Activated naive CD8-positive, alpha-beta T cell treated with anti-CD3 and anti-CD28 coated beads, Interleukin-2, amount 50 U/mL, for 24 hours (primary cell): ENCODE measurements at regions not wholly inside any gene's neighbourhood (a gene's known extent, or its start where the extent isn't known, plus 50 kb on each side); places are given as distances from the start of the nearest gene placed in this dataset.
"Not testable (repeated sequence)": the region's sequence is repeated elsewhere in the genome, so short reads cannot be mapped to it uniquely, and the experiment has no call there.

Experiments
- ATAC-seq: fragments of 150-1000 bp; cut with Tn5 transposase; one replicate; pipeline ENCODE4 v1.10.0; 2021
- DNase-seq: peaks from one replicate; pipeline ENCODE4 v3.0.0; 2021
- H3K27ac Mint-ChIP-seq: one replicate; pipeline ENCODE4 v1.8.0; 2021; ENCODE audit warnings: mild to moderate bottlenecking, mixed read lengths
- H3K27me3 Mint-ChIP-seq: one replicate; pipeline ENCODE4 v1.8.0; 2021; ENCODE audit warnings: mixed read lengths
- H3K36me3 Mint-ChIP-seq: one replicate; pipeline ENCODE4 v1.8.0; 2021; ENCODE audit warnings: low read depth, mixed read lengths
- H3K4me1 Mint-ChIP-seq: one replicate; pipeline ENCODE4 v1.8.0; 2021; ENCODE audit warnings: mixed read lengths
- H3K4me3 Mint-ChIP-seq: one replicate; pipeline ENCODE4 v1.8.0; 2021; ENCODE audit warnings: mild to moderate bottlenecking, moderate library complexity, mixed read lengths
- H3K9me3 Mint-ChIP-seq: one replicate; pipeline ENCODE4 v1.8.0; 2021; ENCODE audit warnings: mixed read lengths

DNA sequence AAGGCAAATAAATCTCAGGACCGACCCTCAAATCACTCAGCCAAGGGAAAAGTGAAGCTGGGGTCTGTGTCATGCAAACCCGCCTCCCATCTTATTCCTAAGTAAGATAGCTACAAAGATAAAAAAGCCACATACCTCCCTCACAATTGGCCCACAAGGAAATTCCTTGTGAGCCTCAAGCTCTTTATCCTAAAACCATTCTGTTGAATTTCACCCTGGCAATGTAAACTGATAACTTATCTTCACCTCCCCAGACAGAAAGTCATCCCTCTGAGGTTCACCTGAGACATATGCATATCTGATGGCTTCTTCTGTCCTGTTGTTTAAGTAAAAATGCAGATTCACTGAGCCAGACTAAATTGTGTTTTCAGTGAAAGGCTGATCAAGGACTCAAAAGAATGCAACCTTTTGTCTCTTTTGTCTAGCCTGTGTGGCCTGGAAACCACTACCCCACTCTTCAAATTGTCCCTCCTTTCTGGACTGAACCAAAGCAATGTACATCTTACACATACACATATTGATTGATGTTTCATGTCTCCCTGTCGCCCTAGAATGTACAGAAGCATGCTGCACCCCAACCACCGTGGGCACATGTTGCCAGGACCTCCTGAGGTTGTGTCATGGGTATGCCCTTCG, 91.3 kb downstream of the MFAP3L start:
- ATAC-seq (no peak), DNase-seq (no peak)
- no peaks in the 10 kb centered on the region for H3K27me3 Mint-ChIP-seq
- no peak overlapping the region for H3K27ac Mint-ChIP-seq
- no peaks in the 10 kb centered on the region for H3K4me1 Mint-ChIP-seq
- no peaks in the 10 kb centered on the region for H3K36me3 Mint-ChIP-seq
- H3K4me3 Mint-ChIP-seq, result no peak overlapping the region
- H3K9me3 Mint-ChIP-seq, result no peaks in the 10 kb centered on the region

DNA sequence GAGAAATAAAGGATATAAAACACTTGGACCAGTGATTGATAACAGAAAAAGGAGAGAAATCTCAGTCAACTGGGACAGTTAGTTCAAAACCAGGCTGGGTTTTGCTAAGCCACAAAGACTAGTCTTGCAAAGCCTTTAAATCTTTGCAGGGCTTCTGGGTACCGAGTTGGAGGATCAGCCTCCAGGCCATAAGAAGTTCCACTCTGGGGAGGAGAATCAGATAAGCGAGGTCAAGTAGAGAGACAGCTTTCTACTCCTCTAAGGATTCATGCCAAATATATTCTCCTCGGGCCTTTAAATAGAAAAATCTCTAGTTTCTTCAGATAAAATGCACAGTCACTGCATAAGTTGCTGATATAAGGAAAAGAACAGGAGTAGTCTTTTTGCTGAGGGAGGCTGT, 92.7 kb downstream of the MFAP3L start:
- Mint-ChIP-seq H3K27me3 (peaks cover 4% of the 10 kb centered on the region), H3K36me3 (no peaks in the 10 kb centered on the region), H3K4me1 (no peaks in the 10 kb centered on the region), H3K9me3 (no peaks in the 10 kb centered on the region), H3K4me3 (no peak overlapping the region), H3K27ac (no peak overlapping the region)
- no peak for DNase-seq
- no peak for ATAC-seq

DNA sequence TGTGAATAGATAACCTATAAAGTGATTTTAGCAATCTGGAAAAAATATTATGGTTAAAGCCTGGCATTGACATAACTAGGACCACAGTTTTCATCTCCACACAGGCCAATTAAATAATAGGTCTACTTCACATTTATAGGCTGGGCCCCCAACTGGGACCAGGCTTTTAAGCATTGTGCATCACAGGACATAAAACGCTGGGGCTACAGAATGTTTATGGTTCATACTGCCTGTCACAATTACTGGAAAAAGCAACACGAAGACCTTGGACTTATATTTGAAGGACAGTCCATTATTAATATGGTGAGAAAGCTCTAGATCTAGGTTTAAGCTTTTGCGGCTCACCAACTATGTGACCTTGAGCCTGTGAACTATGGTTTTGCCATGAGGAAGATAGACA, 94.2 kb downstream of the MFAP3L start:
- no peak for DNase-seq
- Mint-ChIP-seq H3K4me1 (no peaks in the 10 kb centered on the region), H3K36me3 (no peaks in the 10 kb centered on the region), H3K9me3 (no peaks in the 10 kb centered on the region), H3K4me3 (no peak overlapping the region), H3K27me3 (peaks cover 4% of the 10 kb centered on the region), H3K27ac (no peak overlapping the region)
- ATAC-seq, result no peak

DNA sequence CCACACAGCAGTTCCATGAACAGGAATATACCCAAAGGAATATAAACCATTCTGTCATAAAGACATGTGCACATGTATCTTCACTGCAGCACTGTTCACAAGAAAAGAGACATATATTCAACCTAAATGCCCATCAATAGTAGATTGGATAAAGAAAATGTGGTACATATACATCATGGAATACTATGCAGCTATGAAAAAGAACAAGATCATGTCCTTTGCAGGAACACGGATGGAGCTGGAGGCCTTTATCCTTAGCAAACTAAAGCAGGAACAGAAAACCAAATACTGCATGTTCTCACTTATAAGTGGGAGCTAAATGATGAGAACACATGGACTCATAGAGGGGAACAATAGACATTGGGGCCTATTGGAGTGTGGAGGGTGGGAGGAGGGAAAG, 95.4 kb downstream of the MFAP3L start:
- not testable (repeated sequence) for ATAC-seq, H3K27me3 Mint-ChIP-seq, H3K27ac Mint-ChIP-seq, H3K4me1 Mint-ChIP-seq, H3K9me3 Mint-ChIP-seq, H3K36me3 Mint-ChIP-seq, H3K4me3 Mint-ChIP-seq, DNase-seq

DNA sequence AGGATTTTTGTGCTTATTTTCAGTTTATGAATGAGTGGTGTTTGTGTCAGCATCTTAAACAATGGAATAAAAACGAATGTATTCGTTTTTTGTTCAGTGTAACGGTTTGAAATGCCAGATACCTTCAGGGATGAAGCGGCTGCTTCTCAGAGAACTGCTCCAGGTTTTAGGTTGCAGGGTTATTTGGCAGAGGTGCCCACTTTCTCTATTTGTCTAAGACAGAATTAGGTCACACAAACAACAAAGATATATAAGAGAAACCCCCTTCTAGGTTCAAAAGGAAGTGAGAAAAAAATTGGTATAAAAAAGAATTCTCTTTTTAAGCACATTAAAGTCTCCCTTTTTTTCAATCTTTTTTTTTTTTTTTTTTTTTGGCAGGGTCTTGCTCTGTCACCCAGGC, 98.9 kb downstream of the MFAP3L start:
- no peaks in the 10 kb centered on the region for H3K4me1 Mint-ChIP-seq
- no peak for ATAC-seq
- no peaks in the 10 kb centered on the region for H3K9me3 Mint-ChIP-seq
- no peak overlapping the region for H3K4me3 Mint-ChIP-seq
- no peaks in the 10 kb centered on the region for H3K36me3 Mint-ChIP-seq
- no peak for DNase-seq
- H3K27ac Mint-ChIP-seq, result no peak overlapping the region
- H3K27me3 Mint-ChIP-seq, result peaks cover 4% of the 10 kb centered on the region

DNA sequence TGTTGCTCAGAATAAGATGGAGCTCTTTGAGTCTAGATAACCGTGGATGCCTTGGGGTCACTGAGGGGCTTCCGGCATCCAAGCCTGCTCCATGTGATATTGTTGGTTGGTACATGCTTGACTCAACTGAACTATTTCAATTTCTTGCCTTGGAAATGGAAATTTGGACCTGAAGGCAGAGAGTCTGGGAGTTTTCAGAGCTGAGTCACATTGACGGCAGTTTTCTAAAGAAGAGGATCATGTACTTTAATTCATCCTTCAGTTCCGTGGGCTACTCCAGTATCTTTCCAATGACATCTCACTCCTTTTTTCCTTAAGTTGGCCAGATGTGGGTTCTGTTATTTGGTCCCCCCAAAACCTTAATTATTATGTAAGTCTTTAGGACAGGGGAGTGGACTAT, 100.5 kb downstream of the MFAP3L start:
- DNase-seq (no peak), ATAC-seq (no peak)
- Mint-ChIP-seq H3K9me3 (no peaks in the 10 kb centered on the region), H3K36me3 (no peaks in the 10 kb centered on the region), H3K27ac (no peak overlapping the region), H3K27me3 (peaks cover 4% of the 10 kb centered on the region), H3K4me3 (no peak overlapping the region), H3K4me1 (no peaks in the 10 kb centered on the region)

DNA sequence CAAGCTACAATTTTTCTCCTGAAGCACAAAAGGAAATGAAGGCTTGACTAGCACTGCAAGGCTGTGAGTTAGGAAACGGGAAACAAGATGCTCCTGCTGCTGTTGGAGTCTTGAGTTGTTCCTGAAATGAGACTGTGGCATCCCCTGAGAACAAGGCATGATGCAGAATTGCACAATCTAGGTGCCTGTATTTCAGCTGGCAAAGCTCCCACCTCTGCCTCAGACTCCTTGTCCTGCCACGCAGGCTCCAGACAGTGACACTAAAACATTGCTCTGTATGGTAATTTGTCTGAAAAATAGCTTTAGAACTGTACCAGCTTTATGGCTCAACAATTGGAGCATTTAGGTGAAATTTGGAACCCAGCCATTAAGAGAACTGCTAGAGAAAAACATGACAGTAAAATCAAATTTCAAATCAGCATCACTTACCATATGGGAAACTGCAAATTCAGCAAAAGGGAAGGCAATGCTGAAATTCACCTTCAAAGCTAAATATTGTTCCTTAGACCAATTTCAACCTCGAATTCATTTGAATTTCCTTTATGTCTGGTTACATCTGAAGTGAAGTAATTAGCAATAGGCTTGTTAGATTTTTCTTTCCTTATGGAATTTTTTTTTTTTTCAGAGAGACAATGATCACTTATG, 103.4 kb downstream of the MFAP3L start:
- DNase-seq (no peak), ATAC-seq (no peak)
- H3K36me3 Mint-ChIP-seq, result no peaks in the 10 kb centered on the region
- no peak overlapping the region for H3K27ac Mint-ChIP-seq
- H3K27me3 Mint-ChIP-seq, result no peaks in the 10 kb centered on the region
- H3K9me3 Mint-ChIP-seq, result no peaks in the 10 kb centered on the region
- H3K4me1 Mint-ChIP-seq, result no peaks in the 10 kb centered on the region
- H3K4me3 Mint-ChIP-seq, result no peak overlapping the region

DNA sequence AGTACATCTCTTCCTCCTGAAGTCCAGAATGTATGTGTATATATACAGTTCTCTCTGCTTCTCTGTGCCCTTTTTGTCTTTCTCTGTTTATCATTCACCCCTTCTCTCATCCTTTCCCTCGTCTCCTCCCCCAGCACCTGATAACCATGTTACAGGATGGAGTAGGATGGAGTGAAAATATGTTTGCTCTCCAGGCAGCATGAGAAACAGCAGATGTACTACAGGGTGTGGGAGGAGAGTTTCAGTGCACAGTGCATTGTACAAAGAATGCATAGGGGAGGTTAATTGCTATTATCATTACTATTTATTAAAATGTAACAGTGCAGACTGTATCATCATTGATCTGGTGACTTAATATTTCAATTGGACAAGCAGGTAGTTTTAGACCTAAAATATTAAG, 104.5 kb downstream of the MFAP3L start:
- H3K36me3 Mint-ChIP-seq, result no peaks in the 10 kb centered on the region
- H3K27me3 Mint-ChIP-seq, result no peaks in the 10 kb centered on the region
- H3K4me3 Mint-ChIP-seq, result no peak overlapping the region
- H3K4me1 Mint-ChIP-seq, result no peaks in the 10 kb centered on the region
- H3K9me3 Mint-ChIP-seq, result peaks cover 6% of the 10 kb centered on the region
- H3K27ac Mint-ChIP-seq, result no peak overlapping the region
- DNase-seq, result no peak
- no peak for ATAC-seq

DNA sequence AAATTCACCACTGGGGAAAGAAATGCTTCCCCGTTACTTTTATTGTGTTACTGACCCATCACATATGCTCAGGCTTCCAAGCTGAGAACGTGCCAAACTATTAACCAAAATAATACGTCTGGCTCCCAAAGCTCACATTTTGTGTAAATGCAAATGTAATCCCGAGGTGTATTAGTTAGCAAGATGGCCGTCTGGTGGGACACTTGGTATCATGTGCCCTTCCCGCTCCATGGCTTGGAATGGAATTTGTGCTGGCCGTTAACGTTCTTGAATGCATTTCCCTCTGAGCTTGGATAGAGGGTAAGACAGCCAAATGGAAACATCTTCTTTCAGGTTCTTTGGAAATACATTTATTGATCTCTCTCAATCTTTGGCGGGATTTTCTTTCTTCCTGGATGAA, 105.0 kb downstream of the MFAP3L start:
- Mint-ChIP-seq H3K4me3 (no peak overlapping the region), H3K9me3 (peaks cover 6% of the 10 kb centered on the region)
- ATAC-seq, result no peak

DNA sequence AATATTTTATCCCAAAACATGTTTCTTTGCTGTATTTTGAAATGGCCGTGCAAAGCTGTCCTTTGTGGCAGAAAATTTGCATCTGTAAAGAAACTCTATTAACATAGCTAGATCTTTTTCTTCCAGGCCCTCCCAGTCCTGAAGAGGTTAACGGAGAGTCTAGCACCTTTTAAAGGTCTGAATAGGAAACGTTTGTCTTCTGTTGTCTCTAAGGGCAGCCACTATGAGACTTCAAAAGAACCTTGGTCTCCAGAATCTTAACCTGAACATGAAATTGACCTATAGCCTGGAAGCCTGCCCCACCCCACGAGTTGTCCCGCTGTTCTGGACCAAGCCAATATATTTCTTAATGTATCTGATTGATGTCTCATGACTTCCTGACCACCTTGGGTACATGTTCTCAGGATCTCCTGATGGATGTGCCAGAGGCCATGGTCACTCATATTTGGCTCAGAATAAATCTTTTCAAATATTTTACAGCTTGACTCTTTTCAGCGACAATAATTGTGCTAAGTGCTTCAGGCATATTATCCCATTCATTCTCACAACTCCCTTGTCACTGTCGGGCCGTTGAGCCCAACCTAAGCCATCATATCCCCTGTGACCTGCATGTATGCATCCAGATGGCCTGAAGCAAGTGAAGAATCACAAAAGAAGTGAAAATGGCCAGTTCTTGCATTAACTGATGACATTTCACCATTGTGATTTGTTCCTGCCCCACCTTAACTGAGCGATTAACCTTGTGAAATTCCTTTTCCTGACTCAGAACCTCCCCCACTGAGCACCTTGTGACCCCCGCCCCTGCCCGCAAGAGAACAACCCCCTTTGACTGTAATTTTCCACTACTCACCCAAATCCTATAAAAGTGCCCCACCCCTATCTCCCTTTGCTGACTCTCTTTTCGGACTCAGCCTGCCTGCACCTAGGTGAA, 106.7 kb downstream of the MFAP3L start:
- H3K9me3 Mint-ChIP-seq, DNase-seq, H3K36me3 Mint-ChIP-seq, ATAC-seq, H3K4me1 Mint-ChIP-seq, H3K27ac Mint-ChIP-seq, H3K4me3 Mint-ChIP-seq, H3K27me3 Mint-ChIP-seq: not testable (repeated sequence)

More for the DNA sequence above, 105.0 kb downstream of the MFAP3L start:
- no peaks in the 10 kb centered on the region for H3K27me3 Mint-ChIP-seq
- H3K36me3 Mint-ChIP-seq, result no peaks in the 10 kb centered on the region
- no peaks in the 10 kb centered on the region for H3K4me1 Mint-ChIP-seq
- no peak for DNase-seq
- H3K27ac Mint-ChIP-seq, result no peak overlapping the region

DNA sequence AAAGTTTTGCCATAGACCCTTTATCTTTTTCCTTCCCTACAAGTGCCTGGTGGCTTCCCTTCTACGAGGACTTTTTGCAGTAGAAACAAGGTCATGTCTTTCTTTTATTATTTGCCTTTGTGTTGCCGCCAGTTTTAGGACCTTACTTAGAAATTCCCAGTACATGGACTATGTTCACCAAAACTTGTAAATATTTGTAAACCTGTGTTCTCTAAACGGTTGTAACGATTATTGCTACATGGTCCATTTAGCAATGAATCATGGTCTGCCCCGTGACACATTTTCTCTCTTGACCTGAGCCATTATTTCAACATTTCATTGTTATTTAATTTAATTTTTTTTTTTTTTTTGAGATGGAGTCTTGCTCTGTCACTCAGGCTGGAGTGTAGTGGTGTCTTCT, 110.7 kb downstream of the MFAP3L start:
- Mint-ChIP-seq H3K27me3 (no peaks in the 10 kb centered on the region), H3K4me3 (no peak overlapping the region), H3K36me3 (no peaks in the 10 kb centered on the region), H3K4me1 (no peaks in the 10 kb centered on the region), H3K27ac (no peak overlapping the region), H3K9me3 (peaks cover 6% of the 10 kb centered on the region)
- DNase-seq (no peak), ATAC-seq (no peak)

DNA sequence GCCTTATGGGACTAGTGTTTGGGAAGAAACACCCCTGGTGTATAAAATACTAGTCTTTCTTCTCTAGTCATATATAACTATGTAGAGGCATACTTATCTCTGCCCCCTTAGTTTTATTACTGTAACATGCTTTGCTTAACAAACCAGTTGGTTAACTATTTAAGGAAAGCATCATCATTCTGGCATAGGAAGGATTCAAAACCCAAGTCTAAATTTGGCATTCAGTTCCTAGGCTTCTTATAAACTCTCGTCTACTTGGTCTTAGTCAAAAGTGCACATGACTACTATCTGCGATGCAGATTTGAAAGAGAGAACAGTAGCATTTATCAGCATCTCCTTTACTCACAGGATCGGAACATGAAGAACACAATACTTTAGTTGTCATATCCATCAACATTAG, 111.3 kb downstream of the MFAP3L start:
- Mint-ChIP-seq H3K27me3 (no peaks in the 10 kb centered on the region), H3K27ac (no peak overlapping the region), H3K9me3 (peaks cover 6% of the 10 kb centered on the region), H3K36me3 (no peaks in the 10 kb centered on the region), H3K4me3 (no peak overlapping the region), H3K4me1 (no peaks in the 10 kb centered on the region)
- ATAC-seq (no peak), DNase-seq (no peak)

DNA sequence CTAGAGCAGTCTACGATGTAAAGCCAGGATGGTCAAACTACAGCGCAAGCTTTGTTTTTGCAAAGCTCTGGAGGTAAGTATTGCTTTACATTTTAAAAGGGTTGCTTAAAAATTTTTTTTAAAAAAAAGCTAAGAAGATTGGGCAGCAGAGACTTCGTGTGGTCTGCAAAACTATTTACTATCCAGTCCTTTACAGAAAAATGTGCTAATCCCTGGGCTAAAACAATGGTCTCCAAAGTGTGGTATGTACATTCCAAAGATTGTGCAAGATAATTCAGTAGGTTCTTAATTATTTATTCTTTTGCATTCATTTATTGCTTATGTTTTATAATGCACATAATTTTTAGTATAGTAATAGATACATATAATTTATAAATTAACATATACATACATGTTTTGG, 113.2 kb downstream of the MFAP3L start:
- Mint-ChIP-seq H3K27me3 (no peaks in the 10 kb centered on the region), H3K9me3 (peaks cover 6% of the 10 kb centered on the region), H3K27ac (no peak overlapping the region), H3K4me3 (no peak overlapping the region), H3K36me3 (no peaks in the 10 kb centered on the region), H3K4me1 (no peaks in the 10 kb centered on the region)
- DNase-seq, result no peak
- no peak for ATAC-seq

DNA sequence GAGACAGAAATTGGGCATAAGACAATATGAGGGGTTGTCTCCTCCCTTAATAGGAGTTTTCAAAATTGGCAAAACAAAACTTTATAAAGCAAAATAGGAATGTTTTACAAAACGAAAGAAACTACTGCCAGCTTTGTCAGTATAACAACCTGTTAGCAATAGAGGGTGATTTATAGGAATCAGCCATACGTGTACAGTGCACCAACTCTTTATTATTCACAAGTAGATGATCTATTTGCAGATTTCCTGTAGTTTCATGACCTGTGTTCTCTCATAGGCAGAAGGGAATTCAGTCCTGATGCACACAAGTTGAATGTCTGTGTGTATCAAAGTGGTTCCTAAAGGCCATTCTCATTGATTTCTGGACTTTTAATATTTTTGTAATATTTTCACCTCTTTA, 116.3 kb downstream of the MFAP3L start:
- no peak overlapping the region for H3K4me3 Mint-ChIP-seq
- ATAC-seq (no peak), DNase-seq (no peak)
- H3K9me3 Mint-ChIP-seq, result no peaks in the 10 kb centered on the region
- H3K27me3 Mint-ChIP-seq, result no peaks in the 10 kb centered on the region
- H3K36me3 Mint-ChIP-seq, result no peaks in the 10 kb centered on the region
- H3K4me1 Mint-ChIP-seq, result no peaks in the 10 kb centered on the region
- no peak overlapping the region for H3K27ac Mint-ChIP-seq

DNA sequence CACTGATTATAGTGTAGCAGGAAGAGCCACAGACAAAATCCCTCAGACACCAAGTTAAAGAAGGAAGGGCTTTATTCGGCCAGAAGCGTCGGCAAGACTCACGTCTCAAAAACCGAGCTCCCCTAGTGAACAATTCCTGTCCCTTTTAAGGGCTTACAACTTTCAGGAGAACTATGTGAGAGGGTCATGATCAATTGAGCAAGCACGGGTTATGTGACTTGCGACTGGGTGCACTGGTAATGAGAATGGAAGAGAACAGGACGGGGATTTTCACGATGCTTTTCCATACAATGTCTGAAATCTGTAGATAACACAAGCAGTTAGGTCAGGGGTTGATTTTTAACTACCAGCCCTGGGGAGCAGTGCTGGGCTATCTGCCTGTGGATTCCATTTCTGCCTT, 116.7 kb downstream of the MFAP3L start:
- no peak for ATAC-seq
- Mint-ChIP-seq H3K36me3 (no peaks in the 10 kb centered on the region), H3K27ac (no peak overlapping the region), H3K4me1 (no peaks in the 10 kb centered on the region), H3K9me3 (no peaks in the 10 kb centered on the region), H3K27me3 (no peaks in the 10 kb centered on the region), H3K4me3 (no peak overlapping the region)
- no peak for DNase-seq
